ENCODE measurements at regions not wholly inside any gene's neighbourhood (a gene's known extent, or its start where the extent isn't known, plus 50 kb on each side); places are given as distances from the start of the nearest gene placed in this dataset.

- Mint-ChIP-seq H3K27ac (no peak overlapping the region), H3K4me3 (no peak overlapping the region), H3K36me3 (peaks cover 0 to 6% (median 0%) of the 10 kb centered on the region in 3 donors), H3K27me3 (peaks cover 0 to 3% (median 0%) of the 10 kb centered on the region in 5 donors), H3K4me1 (peaks cover 0 to 2% (median 0%) of the 10 kb centered on the region in 4 donors), H3K9me3 (peaks cover 0 to 7% (median 0%) of the 10 kb centered on the region in 9 donors)
- ATAC-seq (no peak), DNase-seq (no peak)
- POLR2A ChIA-PET: no interaction called here
Measured at GRCh38 chr10:8921568-8921967, 867.1 kb downstream of the GATA3 start.

GRCh38 chr10:8923096-8923495, 868.6 kb downstream of the GATA3 start:
- no peak overlapping the region for H3K27ac Mint-ChIP-seq
- peaks cover 0 to 3% (median 0%) of the 10 kb centered on the region in 5 donors for H3K27me3 Mint-ChIP-seq
- POLR2A ChIA-PET: no interaction called here
- H3K4me1 Mint-ChIP-seq: peaks cover 0 to 2% (median 0%) of the 10 kb centered on the region in 4 donors
- H3K36me3 Mint-ChIP-seq: peaks cover 0 to 6% (median 0%) of the 10 kb centered on the region in 3 donors
- no peak for ATAC-seq
- H3K9me3 Mint-ChIP-seq: peaks cover 0 to 7% (median 0%) of the 10 kb centered on the region in 9 donors
- no peak overlapping the region for H3K4me3 Mint-ChIP-seq
- no peak for DNase-seq

GRCh38 chr10:8927705-8928104, 873.2 kb downstream of the GATA3 start:
- Mint-ChIP-seq H3K27me3 (peaks cover 0 to 3% (median 0%) of the 10 kb centered on the region in 5 donors), H3K27ac (no peak overlapping the region), H3K4me1 (no peaks in the 10 kb centered on the region), H3K9me3 (peaks cover 0 to 7% (median 0%) of the 10 kb centered on the region in 9 donors), H3K4me3 (no peak overlapping the region), H3K36me3 (peaks cover 0 to 6% (median 0%) of the 10 kb centered on the region in 3 donors)
- POLR2A ChIA-PET: no interaction called here
- DNase-seq (no peak), ATAC-seq (no peak)

- POLR2A ChIA-PET: no interaction called here
- H3K9me3 Mint-ChIP-seq: peaks cover 0 to 10% (median 4%) of the 10 kb centered on the region in 9 donors
- DNase-seq (no peak), ATAC-seq (no peak)
- H3K27me3 Mint-ChIP-seq: no peaks in the 10 kb centered on the region
- H3K4me1 Mint-ChIP-seq: peaks cover 0 to 2% (median 0%) of the 10 kb centered on the region in 4 donors
- no peak overlapping the region for H3K4me3 Mint-ChIP-seq
- H3K36me3 Mint-ChIP-seq: peaks cover 0 to 4% (median 1%) of the 10 kb centered on the region in 3 donors
- H3K27ac Mint-ChIP-seq: no peak overlapping the region
Measured at GRCh38 chr10:8946451-8946850, 892.0 kb downstream of the GATA3 start.

GRCh38 chr10:8950978-8951377, 896.5 kb downstream of the GATA3 start:
- no peak for DNase-seq
- ATAC-seq: no peak
- H3K27ac Mint-ChIP-seq: no peak overlapping the region

GRCh38 chr10:8951440-8952089, 897.1 kb downstream of the GATA3 start:
- Mint-ChIP-seq H3K27me3 (no peaks in the 10 kb centered on the region), H3K9me3 (peaks cover 0 to 6% (median under 1%) of the 10 kb centered on the region in 9 donors), H3K4me1 (peaks cover 0 to 2% (median 0%) of the 10 kb centered on the region in 4 donors), H3K27ac (peak overlapping the region in 1 of 10 donors; percentile 77), H3K4me3 (peak overlapping the region in 1 of 10 donors; percentile 31), H3K36me3 (peaks cover 0 to 2% (median 0%) of the 10 kb centered on the region in 3 donors)
- no peak for DNase-seq
- POLR2A ChIA-PET: no interaction called here
- no peak for ATAC-seq

More at GRCh38 chr10:8950978-8951377, 896.5 kb downstream of the GATA3 start:
- Mint-ChIP-seq H3K36me3 (peaks cover 0 to 4% (median 0%) of the 10 kb centered on the region in 3 donors), H3K27me3 (no peaks in the 10 kb centered on the region), H3K4me1 (peaks cover 0 to 2% (median 0%) of the 10 kb centered on the region in 4 donors), H3K9me3 (peaks cover 0 to 6% (median 3%) of the 10 kb centered on the region in 9 donors), H3K4me3 (no peak overlapping the region)
- POLR2A ChIA-PET: no interaction called here

- H3K36me3 Mint-ChIP-seq: peaks cover 0 to 2% (median 0%) of the 10 kb centered on the region in 3 donors
Measured at GRCh38 chr10:8956400-8956799, 901.9 kb downstream of the GATA3 start.

GRCh38 chr10:8962249-8962648, 907.8 kb downstream of the GATA3 start:
- H3K4me3 Mint-ChIP-seq: no peak overlapping the region
- H3K4me1 Mint-ChIP-seq: no peaks in the 10 kb centered on the region
- no peak overlapping the region for H3K27ac Mint-ChIP-seq
- DNase-seq (no peak), ATAC-seq (no peak)
- POLR2A ChIA-PET: no interaction called here
- H3K27me3 Mint-ChIP-seq: no peaks in the 10 kb centered on the region
- peaks cover 0 to 10% (median 0%) of the 10 kb centered on the region in 9 donors for H3K9me3 Mint-ChIP-seq
- H3K36me3 Mint-ChIP-seq: no peaks in the 10 kb centered on the region

More at GRCh38 chr10:8956400-8956799, 901.9 kb downstream of the GATA3 start:
- H3K27me3 Mint-ChIP-seq: no peaks in the 10 kb centered on the region
- no peak overlapping the region for H3K27ac Mint-ChIP-seq
- H3K4me1 Mint-ChIP-seq: no peaks in the 10 kb centered on the region
- DNase-seq: no peak
- POLR2A ChIA-PET: no interaction called here
- no peak for ATAC-seq
- H3K4me3 Mint-ChIP-seq: no peak overlapping the region
- H3K9me3 Mint-ChIP-seq: peaks cover 0 to 4% (median 0%) of the 10 kb centered on the region in 9 donors

- Mint-ChIP-seq H3K9me3 (peaks cover 0 to 10% (median 0%) of the 10 kb centered on the region in 9 donors), H3K36me3 (no peaks in the 10 kb centered on the region), H3K4me1 (no peaks in the 10 kb centered on the region), H3K27ac (no peak overlapping the region), H3K4me3 (no peak overlapping the region), H3K27me3 (no peaks in the 10 kb centered on the region)
- DNase-seq: no peak
- no peak for ATAC-seq
- POLR2A ChIA-PET: no interaction called here
Measured at GRCh38 chr10:8967061-8967460, 912.6 kb downstream of the GATA3 start.

- Mint-ChIP-seq H3K4me1 (no peaks in the 10 kb centered on the region), H3K27me3 (no peaks in the 10 kb centered on the region), H3K27ac (no peak overlapping the region), H3K36me3 (no peaks in the 10 kb centered on the region), H3K4me3 (no peak overlapping the region), H3K9me3 (peaks cover 0 to 4% (median 0%) of the 10 kb centered on the region in 9 donors)
- POLR2A ChIA-PET: no interaction called here
- ATAC-seq (no peak), DNase-seq (no peak)
Measured at GRCh38 chr10:8969853-8970252, 915.4 kb downstream of the GATA3 start.

GRCh38 chr10:8975535-8975934, 921.0 kb downstream of the GATA3 start:
- ATAC-seq: no peak

GRCh38 chr10:8978100-8978499, 923.6 kb downstream of the GATA3 start:
- no peak for DNase-seq
- Mint-ChIP-seq H3K27ac (no peak overlapping the region), H3K36me3 (no peaks in the 10 kb centered on the region), H3K9me3 (peaks cover 0 to 1% (median 0%) of the 10 kb centered on the region in 9 donors), H3K4me3 (no peak overlapping the region), H3K27me3 (peaks cover 0 to 3% (median 0%) of the 10 kb centered on the region in 5 donors), H3K4me1 (no peaks in the 10 kb centered on the region)
- POLR2A ChIA-PET: no interaction called here
- ATAC-seq: no peak

More at GRCh38 chr10:8975535-8975934, 921.0 kb downstream of the GATA3 start:
- Mint-ChIP-seq H3K36me3 (no peaks in the 10 kb centered on the region), H3K4me3 (no peak overlapping the region), H3K27ac (peak overlapping the region in 1 of 10 donors; percentile 60), H3K4me1 (no peaks in the 10 kb centered on the region), H3K9me3 (no peaks in the 10 kb centered on the region), H3K27me3 (peaks cover 0 to 3% (median 0%) of the 10 kb centered on the region in 5 donors)
- no peak for DNase-seq
- POLR2A ChIA-PET: no interaction called here

- no peak overlapping the region for H3K27ac Mint-ChIP-seq
- no peaks in the 10 kb centered on the region for H3K36me3 Mint-ChIP-seq
- H3K9me3 Mint-ChIP-seq: peaks cover 0 to 4% (median 0%) of the 10 kb centered on the region in 9 donors
- POLR2A ChIA-PET: interaction anchor here (0.6 kb wide), 1 partner anchor 10 kb away, joined by 5 read pairs; no protein-coding TSS in a partner anchor
- ATAC-seq (no peak), DNase-seq (no peak)
- H3K4me3 Mint-ChIP-seq: no peak overlapping the region
- H3K4me1 Mint-ChIP-seq: no peaks in the 10 kb centered on the region
- peaks cover 0 to 3% (median 0%) of the 10 kb centered on the region in 5 donors for H3K27me3 Mint-ChIP-seq
Measured at GRCh38 chr10:8979976-8980375, 925.5 kb downstream of the GATA3 start.

All from naive thymus-derived CD8-positive, alpha-beta T cell (primary cell).